Tibial nerve (tissue), 4 donors: ENCODE measurements at regions not wholly inside any gene's neighbourhood (a gene's known extent, or its start where the extent isn't known, plus 50 kb on each side); places are given as distances from the start of the nearest gene placed in this dataset.

Source experiments
- DNase-seq, 2 donors: peaks; one replicate each; pipeline ENCODE4 v3.0.0-alpha.2; 2019; ENCODE audit warnings: low spot score in 2 of 2
- H3K27ac ChIP-seq, 4 donors: fragments of 200-600 bp; sonication (generic) in 3 of 4; one replicate each; pipeline ENCODE4 v1.5.1; 2017 to 2019; ENCODE audit warnings: mild to moderate bottlenecking in 1 of 4
- H3K27me3 ChIP-seq, 2 donors: fragments of 200-600 bp; sonication (generic) in 1 of 2; one replicate each; pipeline versions ENCODE4 v1.5.1 to v1.6.0; 2017 to 2019
- H3K36me3 ChIP-seq, 3 donors: fragments of 200-600 bp; sonication (generic); one replicate each; pipeline ENCODE4 v1.5.1; 2018 to 2019
- H3K4me1 ChIP-seq, 4 donors: fragments of 200-600 bp; sonication (generic) in 3 of 4; one replicate each; pipeline ENCODE4 v1.5.1; 2017 to 2019
- H3K4me3 ChIP-seq, 4 donors: fragments of 200-600 bp; sonication (generic) in 3 of 4; one replicate each; pipeline ENCODE4 v1.5.1; 2017 to 2019; ENCODE audit warnings: mild to moderate bottlenecking in 1 of 4, moderate library complexity in 1 of 4
- H3K9me3 ChIP-seq, 4 donors: fragments of 200-600 bp; sonication (generic) in 3 of 4; one replicate each; pipeline ENCODE4 v1.5.1; 2017 to 2019
- CTCF ChIP-seq, 5 experiments: fragments of 200-600 bp in 3 of 5; fragments of 450-650 bp in 2 of 5; sonication (generic) in 3 of 5; IDR thresholded peaks; one replicate each; pipeline ENCODE4 v1.5.1; 2016 to 2019; ENCODE audit warnings: antibody characterized with exemption in 5 of 5, mild to moderate bottlenecking in 3 of 5, moderate library complexity in 2 of 5
- EP300 ChIP-seq, 2 donors: sonication (generic); formaldehyde crosslinking; IDR thresholded peaks; one replicate each; pipeline ENCODE4 v1.6.1; 2017; ENCODE audit warnings: antibody characterized with exemption in 2 of 2, mild to moderate bottlenecking in 1 of 2
- POLR2A ChIP-seq, 2 donors: fragments of 450-650 bp; IDR thresholded peaks; one replicate each; pipeline ENCODE4 v1.6.1; 2017; ENCODE audit warnings: antibody characterized with exemption in 2 of 2, mild to moderate bottlenecking in 2 of 2, moderate library complexity in 2 of 2
- WGBS, 2 donors: methylation state at CpG; one replicate each; pipeline ENCODE4 v1.1.5; 2018; 5-methylcytosine and 5-hydroxymethylcytosine counted together

- Histone ChIP-seq H3K4me3 (no peak overlapping the region), H3K9me3 (no peaks in the 10 kb centered on the region), H3K36me3 (no peaks in the 10 kb centered on the region), H3K27me3 (no peaks in the 10 kb centered on the region), H3K4me1 (peaks cover 0 to 4% (median 0%) of the 10 kb centered on the region in 4 donors), H3K27ac (peak overlapping the region in 1 of 4 donors; percentile 23)
- no peak for DNase-seq
- TF ChIP-seq CTCF (IDR thresholded peaks at IDR 0.05) (no peak), POLR2A (IDR thresholded peaks at IDR 0.05) (no peak), EP300 (IDR thresholded peaks at IDR 0.05) (no peak)
- WGBS, 2 donors = 42 to 46% methylated on average over 9 of the region's 9 CpGs
These were observed 420.3 kb upstream of the AUTS2 start for GRCh38 chr7:69177941-69178494.

GRCh38 chr7:69180662-69181061 lies 417.6 kb upstream of the AUTS2 start:
- TF ChIP-seq POLR2A (IDR thresholded peaks at IDR 0.05) (no peak), CTCF (IDR thresholded peaks at IDR 0.05) (no peak), EP300 (IDR thresholded peaks at IDR 0.05) (no peak)
- 73 to 77% methylated on average over 1 of the region's 1 CpG for WGBS, 2 donors

GRCh38 chr7:69182596-69183467 lies 415.4 kb upstream of the AUTS2 start:
- Histone ChIP-seq H3K36me3 (no peaks in the 10 kb centered on the region), H3K4me1 (peaks cover 0 to 7% (median 0%) of the 10 kb centered on the region in 4 donors), H3K27ac (no peak overlapping the region), H3K9me3 (no peaks in the 10 kb centered on the region), H3K27me3 (no peaks in the 10 kb centered on the region), H3K4me3 (no peak overlapping the region)
- no peak for DNase-seq
- WGBS, 2 donors = 82 to 88% methylated on average over 6 of the region's 6 CpGs
- TF ChIP-seq POLR2A (IDR thresholded peaks at IDR 0.05) = no peak

More at GRCh38 chr7:69180662-69181061, 417.6 kb upstream of the AUTS2 start:
- peaks cover 0 to 8% (median 0%) of the 10 kb centered on the region in 4 donors for H3K4me1 ChIP-seq
- DNase-seq = no peak
- H3K27ac ChIP-seq = no peak overlapping the region
- no peaks in the 10 kb centered on the region for H3K36me3 ChIP-seq
- H3K9me3 ChIP-seq = no peaks in the 10 kb centered on the region
- H3K4me3 ChIP-seq = no peak overlapping the region
- no peaks in the 10 kb centered on the region for H3K27me3 ChIP-seq

- DNase-seq = no peak
- WGBS, 2 donors = 37 to 40% methylated on average over 5 of the region's 5 CpGs
- no peak for TF ChIP-seq POLR2A (IDR thresholded peaks at IDR 0.05)
- TF ChIP-seq EP300 (IDR thresholded peaks at IDR 0.05) = no peak
- no peak for TF ChIP-seq CTCF (IDR thresholded peaks at IDR 0.05)
- H3K27me3 ChIP-seq = no peaks in the 10 kb centered on the region
- H3K36me3 ChIP-seq = no peaks in the 10 kb centered on the region
- peaks cover 0 to 4% (median 0%) of the 10 kb centered on the region in 4 donors for H3K4me1 ChIP-seq
- peak overlapping the region in 2 of 4 donors; percentile 9 to 15 for H3K4me3 ChIP-seq
- H3K9me3 ChIP-seq = no peaks in the 10 kb centered on the region
- H3K27ac ChIP-seq = peak overlapping the region in 2 of 4 donors; percentile 33 to 61
These were observed 413.9 kb upstream of the AUTS2 start for GRCh38 chr7:69184339-69184738.

- Histone ChIP-seq H3K36me3 (no peaks in the 10 kb centered on the region), H3K4me1 (peaks cover 0 to 4% (median 0%) of the 10 kb centered on the region in 4 donors), H3K9me3 (no peaks in the 10 kb centered on the region), H3K27me3 (no peaks in the 10 kb centered on the region), H3K27ac (peak overlapping the region in 1 of 4 donors; percentile 33), H3K4me3 (no peak overlapping the region)
- WGBS, 2 donors = 92 to 99% methylated on average over 5 of the region's 5 CpGs
- DNase-seq = no peak
- TF ChIP-seq CTCF (IDR thresholded peaks at IDR 0.05) (no peak), POLR2A (IDR thresholded peaks at IDR 0.05) (no peak), EP300 (IDR thresholded peaks at IDR 0.05) (no peak)
These were observed 413.1 kb upstream of the AUTS2 start for GRCh38 chr7:69185170-69185569.
